Pancreas (tissue), 10 donors: ENCODE measurements at regions not wholly inside any gene's neighbourhood (a gene's known extent, or its start where the extent isn't known, plus 50 kb on each side); places are given as distances from the start of the nearest gene placed in this dataset.

Source experiments
- ATAC-seq, 4 donors: fragments of 200-7000 bp; cut with Tn5 transposase; one replicate each; pipeline versions ENCODE4 v1.8.0 to v1.9.1; 2020; ENCODE audit warnings: mild to moderate bottlenecking in 4 of 4, moderate library complexity in 4 of 4
- DNase-seq, 6 donors: peaks; one replicate each; pipeline ENCODE4 v3.0.0-alpha.2; 2020
- FAIRE-seq: peaks from 2 replicates; lab custom pipeline; 2012; peaks lifted over from hg19 to GRCh38; lab: Jason Lieb, UNC
- H3K27ac ChIP-seq, 4 donors: fragments of 200-600 bp; sonication (generic); 1 replicate in 3 of 4; 2 replicates in 1 of 4; pipeline versions ENCODE4 v1.5.0 to v1.8.0; 2020
- H3K27me3 ChIP-seq, 4 donors: fragments of 200-600 bp; one replicate each; pipeline ENCODE4 v1.8.0; 2021
- H3K36me3 ChIP-seq, 3 donors: fragments of 200-600 bp; sonication (generic) in 1 of 3; one replicate each; pipeline versions ENCODE4 v1.5.0 to v1.8.0; 2020 to 2021
- H3K4me1 ChIP-seq, 3 donors: fragments of 200-600 bp; one replicate each; pipeline ENCODE4 v1.8.0; 2021
- H3K4me3 ChIP-seq, 4 donors: fragments of 200-600 bp; sonication (generic) in 2 of 4; one replicate each; pipeline versions ENCODE4 v1.5.0 to v1.8.0; 2020 to 2021
- H3K9me3 ChIP-seq, 4 donors: fragments of 200-600 bp; one replicate each; pipeline ENCODE4 v1.8.0; 2021
- WGBS, 2 donors: extraction: QIAGEN DNeasy Blood & Tissue Kit; methylation state at CpG; one replicate each; pipeline ENCODE4 v1.1.7; 2013; 5-methylcytosine and 5-hydroxymethylcytosine counted together
- intact Hi-C, 3 donors: fragments of 100-400 bp; cut with DNase I; formaldehyde crosslinking; loops; one replicate each; pipeline versions ENCODE4 v1.11.1 to v1.14.2; 2022
- TF ChIP-seq, protein P1 (sequence below), 4 donors: fragments of 200-600 bp; sonication (generic) in 3 of 4; IDR thresholded peaks; one replicate each; pipeline versions ENCODE4 v1.5.0 to v1.8.0; 2021; ENCODE audit warnings: antibody characterized with exemption in 4 of 4
- donor health status: healthy with polysubstance abuse.
- donor health status: DM: no; HTN: no; CAD: no; lungs with moderate emphysema.
- donor health status: DM: no; HTN: no; CAD: no.
- donor health status: control.
- donor health status: control.
- donor health status: Bipolar disorder and iron deficiency.
- donor health status: DM: yes; HTN: yes; CAD: no.
- donor health status: DM: no; HTN: no; CAD: no.
- donor health status: DM: no; HTN: no; CAD: no.
- donor health status: DM: yes; HTN: yes; CAD: no.

DNA sequence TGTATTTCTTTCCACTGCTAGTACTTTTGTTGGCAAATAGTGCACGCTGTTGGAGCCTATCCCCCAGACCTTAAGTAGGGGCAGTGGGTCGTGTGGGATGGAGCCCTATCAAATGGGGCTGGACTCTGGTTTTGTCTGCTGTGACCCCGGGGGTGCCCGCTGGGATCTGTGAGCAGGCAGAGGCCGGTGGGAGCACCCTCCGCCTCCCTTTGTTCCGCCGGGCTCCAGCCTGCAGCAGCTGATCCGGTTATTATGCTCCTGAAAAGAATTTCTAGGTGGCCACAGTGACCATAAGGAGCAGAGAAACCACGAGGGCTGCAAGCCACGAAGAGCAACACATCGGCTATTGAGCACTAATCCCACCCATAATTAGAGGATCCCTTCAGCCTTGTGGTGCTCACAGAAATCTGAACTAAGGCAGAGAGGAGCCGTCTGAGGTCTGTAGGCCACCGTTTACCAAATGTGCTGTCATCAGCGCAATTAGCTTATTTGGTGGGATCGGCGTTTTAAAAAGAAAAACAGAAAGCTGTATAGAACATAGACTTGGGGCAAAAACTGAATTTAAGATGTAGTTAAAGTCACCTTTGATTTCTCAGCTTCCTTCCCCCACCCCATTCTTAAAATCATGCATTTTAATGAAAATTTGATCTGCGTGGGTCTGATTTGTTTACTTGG is 598.3 kb upstream of the JAG1 start:
- DNase-seq (no peak), FAIRE-seq (no peak), ATAC-seq (no peak)
- TF ChIP-seq, protein P1, sequence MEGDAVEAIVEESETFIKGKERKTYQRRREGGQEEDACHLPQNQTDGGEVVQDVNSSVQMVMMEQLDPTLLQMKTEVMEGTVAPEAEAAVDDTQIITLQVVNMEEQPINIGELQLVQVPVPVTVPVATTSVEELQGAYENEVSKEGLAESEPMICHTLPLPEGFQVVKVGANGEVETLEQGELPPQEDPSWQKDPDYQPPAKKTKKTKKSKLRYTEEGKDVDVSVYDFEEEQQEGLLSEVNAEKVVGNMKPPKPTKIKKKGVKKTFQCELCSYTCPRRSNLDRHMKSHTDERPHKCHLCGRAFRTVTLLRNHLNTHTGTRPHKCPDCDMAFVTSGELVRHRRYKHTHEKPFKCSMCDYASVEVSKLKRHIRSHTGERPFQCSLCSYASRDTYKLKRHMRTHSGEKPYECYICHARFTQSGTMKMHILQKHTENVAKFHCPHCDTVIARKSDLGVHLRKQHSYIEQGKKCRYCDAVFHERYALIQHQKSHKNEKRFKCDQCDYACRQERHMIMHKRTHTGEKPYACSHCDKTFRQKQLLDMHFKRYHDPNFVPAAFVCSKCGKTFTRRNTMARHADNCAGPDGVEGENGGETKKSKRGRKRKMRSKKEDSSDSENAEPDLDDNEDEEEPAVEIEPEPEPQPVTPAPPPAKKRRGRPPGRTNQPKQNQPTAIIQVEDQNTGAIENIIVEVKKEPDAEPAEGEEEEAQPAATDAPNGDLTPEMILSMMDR (IDR thresholded peaks at IDR 0.05), result no peak
- 79 to 82% methylated on average over 18 of the region's 18 CpGs for WGBS, 2 donors
- no peaks in the 10 kb centered on the region for H3K27me3 ChIP-seq
- H3K4me1 ChIP-seq, result peaks cover 0 to 9% (median 0%) of the 10 kb centered on the region in 3 donors
- H3K4me3 ChIP-seq, result no peak overlapping the region
- H3K9me3 ChIP-seq, result no peaks in the 10 kb centered on the region
- intact Hi-C loops, result loop anchor here in 1 of 3 donors (5.0 to 10.0 kb wide), 2 partner anchors 597 to 715 kb away; partner anchors contain the start of gene JAG1
- no peaks in the 10 kb centered on the region for H3K36me3 ChIP-seq
- H3K27ac ChIP-seq, result no peak overlapping the region

DNA sequence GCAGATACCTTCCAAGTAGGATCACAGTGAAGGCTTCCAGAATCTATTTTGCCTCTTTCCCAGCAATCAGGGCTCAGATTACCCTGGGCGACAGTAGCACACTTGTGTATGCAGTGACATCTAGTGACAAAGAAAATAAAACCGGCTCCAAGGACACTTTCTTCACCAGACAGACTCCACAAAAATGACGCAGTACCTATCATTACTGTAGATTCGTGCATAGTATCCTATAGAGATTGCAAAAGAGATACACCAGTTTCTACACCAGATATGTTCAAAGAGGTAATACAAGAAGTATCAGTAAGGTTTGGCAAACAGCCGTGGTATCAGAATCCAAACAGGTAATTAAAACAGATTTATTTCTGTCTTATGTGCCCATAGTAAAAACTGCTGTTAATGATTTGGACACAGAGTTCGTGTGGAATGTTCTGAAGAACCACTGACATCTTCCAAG is 600.4 kb upstream of the JAG1 start:
- DNase-seq, result peak in 2 of 6 donors; percentile 23 to 43
- H3K4me3 ChIP-seq, result no peak overlapping the region
- H3K4me1 ChIP-seq, result no peaks in the 10 kb centered on the region
- no peak overlapping the region for H3K27ac ChIP-seq
- no peaks in the 10 kb centered on the region for H3K9me3 ChIP-seq
- WGBS, 2 donors, result 2% methylated on average over 6 of the region's 6 CpGs
- intact Hi-C loops, result loop anchor here in 1 of 3 donors (5.0 to 10.0 kb wide), 2 partner anchors 599 to 717 kb away; partner anchors contain the start of gene JAG1
- TF ChIP-seq, protein P1 (IDR thresholded peaks at IDR 0.05), result peak; percentile 7 to 41 (median 26)
- H3K36me3 ChIP-seq, result no peaks in the 10 kb centered on the region
- H3K27me3 ChIP-seq, result no peaks in the 10 kb centered on the region
- FAIRE-seq, result peak; percentile 34
- peak; percentile 91 to 98 (median 96) for ATAC-seq

DNA sequence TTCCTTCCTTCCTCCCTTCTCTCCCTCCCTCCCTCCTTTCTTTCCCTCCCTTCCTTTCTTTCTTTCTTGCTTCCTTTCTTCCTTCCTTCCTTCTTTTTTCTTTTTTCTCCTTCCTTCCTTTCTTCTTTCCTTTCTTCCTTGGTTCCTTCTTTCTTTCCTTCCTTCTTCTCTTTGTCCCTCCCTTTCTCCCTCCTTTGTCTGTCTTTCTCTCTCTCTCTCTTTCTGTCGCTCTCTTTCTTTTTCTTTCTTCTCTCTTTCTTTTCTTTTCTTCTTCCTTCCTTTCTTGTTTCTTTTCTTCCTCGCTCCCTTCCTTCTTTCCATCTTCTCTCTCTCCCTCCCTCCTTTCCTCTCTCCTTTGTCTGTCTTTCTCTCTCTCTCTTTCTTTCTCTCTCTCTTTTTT is 601.9 kb upstream of the JAG1 start:
- TF ChIP-seq, protein P1 (IDR thresholded peaks at IDR 0.05), result no peak
- 79 to 92% methylated on average over 2 of the region's 2 CpGs for WGBS, 2 donors
- Histone ChIP-seq H3K27ac (no peak overlapping the region), H3K9me3 (no peaks in the 10 kb centered on the region), H3K4me3 (no peak overlapping the region), H3K36me3 (no peaks in the 10 kb centered on the region), H3K27me3 (no peaks in the 10 kb centered on the region), H3K4me1 (no peaks in the 10 kb centered on the region)
- FAIRE-seq (no peak), ATAC-seq (no peak), DNase-seq (no peak)
- intact Hi-C loops, result loop anchor here in 1 of 3 donors (10.0 kb wide), 1 partner anchor 601 kb away; the partner anchor contains the start of gene JAG1

DNA sequence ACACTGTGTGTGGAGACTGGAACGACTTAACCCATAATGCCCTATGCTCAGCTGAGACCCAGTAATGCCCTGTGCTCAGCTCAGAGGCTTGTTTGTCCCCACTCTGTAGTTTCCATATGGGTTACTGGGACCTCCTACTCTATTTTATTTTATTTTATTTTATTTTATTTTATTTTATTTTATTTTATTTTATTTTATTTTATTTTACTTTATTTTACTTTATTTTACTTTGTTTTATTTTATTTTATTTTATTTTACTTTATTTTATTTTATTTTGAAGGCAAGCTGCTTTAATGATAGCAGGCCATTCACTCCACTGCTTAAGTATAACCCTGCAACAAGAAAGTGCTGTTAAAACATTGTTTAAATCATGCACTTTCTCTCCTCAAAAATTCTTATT is 603.4 kb upstream of the JAG1 start:
- Histone ChIP-seq H3K4me1 (no peaks in the 10 kb centered on the region), H3K36me3 (no peaks in the 10 kb centered on the region), H3K27me3 (no peaks in the 10 kb centered on the region), H3K27ac (no peak overlapping the region), H3K9me3 (no peaks in the 10 kb centered on the region), H3K4me3 (no peak overlapping the region)
- intact Hi-C loops, result loop anchor here in 1 of 3 donors (10.0 kb wide), 1 partner anchor 602 kb away; the partner anchor contains the start of gene JAG1
- 59 to 89% methylated on average over 1 of the region's 1 CpG for WGBS, 2 donors
- ATAC-seq (no peak), FAIRE-seq (no peak), DNase-seq (no peak)
- TF ChIP-seq, protein P1 (IDR thresholded peaks at IDR 0.05), result no peak

DNA sequence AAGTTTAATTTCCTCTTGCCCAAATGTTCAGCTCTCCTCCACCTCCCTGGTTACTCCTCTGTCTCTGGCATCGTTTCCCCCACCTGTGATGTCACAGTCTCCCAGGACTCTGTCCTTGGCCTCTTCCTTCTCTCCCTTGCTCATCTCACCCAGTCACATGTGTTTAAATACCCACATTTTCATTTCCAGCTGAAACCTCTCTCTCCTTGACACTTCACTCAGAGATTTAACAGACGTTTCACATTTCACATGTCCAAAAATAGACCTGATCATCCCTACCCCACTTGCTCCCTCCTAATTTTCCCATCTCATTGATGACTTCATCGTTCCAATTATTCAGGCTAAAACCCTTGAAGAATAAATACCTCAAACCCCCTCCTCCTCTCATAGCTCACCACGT is 604.1 kb upstream of the JAG1 start:
- TF ChIP-seq, protein P1 (IDR thresholded peaks at IDR 0.05), result no peak
- Histone ChIP-seq H3K4me3 (no peak overlapping the region), H3K27me3 (no peaks in the 10 kb centered on the region), H3K36me3 (no peaks in the 10 kb centered on the region), H3K9me3 (no peaks in the 10 kb centered on the region), H3K4me1 (no peaks in the 10 kb centered on the region), H3K27ac (no peak overlapping the region)
- intact Hi-C loops, result loop anchor here in 1 of 3 donors (10.0 kb wide), 1 partner anchor 603 kb away; the partner anchor contains the start of gene JAG1
- WGBS, 2 donors, result 60 to 77% methylated on average over 4 of the region's 4 CpGs
- no peak for DNase-seq
- no peak for FAIRE-seq
- ATAC-seq, result no peak
